NCI-H345 (cell line): ENCODE measurements at regions not wholly inside any gene's neighbourhood (a gene's known extent, or its start where the extent isn't known, plus 50 kb on each side); places are given as distances from the start of the nearest gene placed in this dataset.
"Not testable (repeated sequence)": the region's sequence is repeated elsewhere in the genome, so short reads cannot be mapped to it uniquely, and the experiment has no call there.

Experiments used
- DNase-seq: peaks from one replicate; lab custom pipeline; 2025; lab: John Stamatoyannopoulos, UW

- DNase-seq = no peak
These were observed 118.1 kb upstream of the EGR2 start for GRCh38 chr10:62934258-62934657.

GRCh38 chr10:62928763-62929162, 112.6 kb upstream of the EGR2 start:
- DNase-seq = not testable (repeated sequence)

GRCh38 chr10:62926407-62926806, 110.2 kb upstream of the EGR2 start:
- no peak for DNase-seq

DNA sequence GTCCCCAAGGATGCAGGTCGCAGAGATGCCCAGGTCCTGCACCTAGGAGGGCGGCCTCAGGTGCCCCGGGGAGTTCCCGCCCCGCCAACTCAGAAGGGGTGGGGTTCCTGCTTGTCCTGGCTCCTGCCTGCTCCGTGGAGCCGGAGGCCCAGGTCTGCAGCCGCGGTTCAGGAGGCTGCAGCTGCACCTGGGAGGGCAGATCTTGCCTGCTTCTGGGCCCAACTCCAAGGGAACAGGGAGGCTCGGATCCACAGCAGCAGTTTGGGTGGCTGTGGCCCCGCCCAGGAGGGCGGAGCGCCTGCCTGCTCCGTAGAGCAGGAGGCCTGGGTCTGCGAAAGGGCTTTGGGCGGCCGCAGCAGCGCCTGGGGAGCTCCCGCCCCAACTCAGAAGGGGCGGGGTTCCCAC, 108.2 kb upstream of the EGR2 start:
- DNase-seq = no peak

- no peak for DNase-seq
These were observed 103.6 kb upstream of the EGR2 start for GRCh38 chr10:62919776-62920175.

DNA sequence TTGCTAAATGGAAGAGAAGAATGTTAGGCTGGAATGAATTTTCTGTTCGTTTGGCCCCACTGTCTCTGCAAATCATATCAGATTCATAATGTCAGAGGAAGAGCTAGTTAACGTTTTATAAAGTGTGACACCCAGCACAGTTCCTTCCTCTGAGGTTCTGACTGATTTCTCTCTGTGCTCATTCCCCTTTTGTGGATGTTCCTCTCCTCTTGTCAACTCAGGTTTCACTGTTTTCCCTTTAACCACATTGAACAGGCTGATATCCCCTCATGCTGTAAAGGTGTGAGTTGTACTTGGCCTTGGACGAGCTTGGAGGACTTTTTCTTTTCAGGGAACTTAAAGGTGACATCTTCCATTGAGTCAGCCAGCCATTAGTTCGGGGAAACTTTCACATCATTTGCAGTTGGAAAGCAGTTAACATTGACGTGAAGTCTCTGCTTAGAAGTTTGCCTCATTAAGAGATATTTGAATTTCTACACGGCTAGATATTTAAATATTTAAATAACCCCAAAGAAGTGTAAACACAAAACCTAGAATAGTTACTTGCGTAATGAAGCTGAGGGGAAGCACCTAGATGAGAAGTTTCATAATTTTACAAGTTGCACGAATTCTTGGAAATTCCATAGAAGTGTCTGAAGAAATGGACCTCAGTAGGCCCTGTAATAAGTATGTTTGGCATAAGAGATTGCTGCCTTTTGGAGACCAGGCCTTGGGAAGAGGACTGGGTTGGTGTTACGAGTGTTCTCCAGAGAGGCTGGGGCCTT, 101.5 kb upstream of the EGR2 start:
- DNase-seq = no peak

- DNase-seq = no peak
These were observed 100.0 kb upstream of the EGR2 start for GRCh38 chr10:62916141-62916603.

- no peak for DNase-seq
These were observed 99.0 kb upstream of the EGR2 start for GRCh38 chr10:62915158-62915557.

- no peak for DNase-seq
These were observed 95.9 kb upstream of the EGR2 start for GRCh38 chr10:62912086-62912485.

DNA sequence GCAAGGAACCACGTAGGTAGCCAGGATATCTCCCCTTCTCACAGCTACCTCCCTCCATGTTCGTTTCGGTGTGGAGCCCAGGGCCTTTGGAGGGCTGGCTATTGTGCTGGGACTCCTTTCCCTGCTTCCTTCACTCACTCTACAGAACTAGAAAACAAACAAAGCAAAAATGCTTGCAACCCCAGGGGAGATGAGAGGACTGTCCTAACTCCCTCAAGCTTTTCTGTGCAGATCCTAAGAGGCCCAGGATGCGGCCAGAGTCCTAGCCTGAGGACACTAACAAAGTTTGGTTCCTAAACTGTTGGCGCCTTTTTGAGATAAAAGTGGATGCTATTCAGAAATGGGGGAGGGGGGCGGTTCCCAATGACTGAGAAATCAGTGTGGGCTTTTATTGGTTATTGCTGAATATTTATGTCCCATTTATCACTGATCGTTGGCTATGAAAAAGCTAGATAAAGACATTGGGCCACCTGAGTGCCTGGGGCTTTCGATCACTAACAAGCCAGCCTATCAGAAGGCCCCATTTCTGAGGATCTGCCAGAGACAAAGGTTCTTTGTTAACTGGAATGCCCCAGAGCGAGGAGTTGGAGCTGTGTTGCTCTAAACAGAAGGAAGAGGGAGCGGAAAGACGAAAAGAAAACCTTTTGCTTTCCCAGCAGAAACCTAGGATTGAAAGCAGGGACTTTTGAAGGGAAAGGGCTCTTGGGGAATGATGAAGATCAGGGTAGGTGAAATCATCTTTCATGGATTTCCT, 95.2 kb upstream of the EGR2 start:
- DNase-seq = no peak

- peak; percentile 80 for DNase-seq
These were observed 91.5 kb upstream of the EGR2 start for GRCh38 chr10:62907470-62908212.

- DNase-seq = no peak
These were observed 88.2 kb upstream of the EGR2 start for GRCh38 chr10:62904281-62904875.

DNA sequence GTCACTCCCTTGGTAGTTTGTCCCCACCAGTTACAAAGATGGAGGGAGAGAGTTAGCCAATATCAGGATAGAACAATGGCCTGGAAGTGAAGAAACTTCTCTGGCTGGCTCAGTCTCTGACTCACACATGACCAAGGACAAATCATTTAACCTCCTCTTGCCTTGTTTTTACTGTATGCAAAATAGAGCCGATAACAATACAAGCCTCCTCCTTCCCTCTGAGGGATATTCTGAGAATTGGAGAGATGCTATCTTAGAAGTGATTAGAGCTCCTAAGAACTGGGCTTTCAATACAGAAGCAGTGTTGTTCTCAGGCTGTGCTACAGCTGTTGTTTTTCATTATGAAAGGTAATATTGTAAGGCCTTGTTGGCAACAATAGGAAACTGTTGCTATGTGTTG, 87.7 kb upstream of the EGR2 start:
- no peak for DNase-seq

GRCh38 chr10:62900829-62901571, 84.8 kb upstream of the EGR2 start:
- no peak for DNase-seq

- DNase-seq = no peak
These were observed 83.1 kb upstream of the EGR2 start for GRCh38 chr10:62899311-62899710.

- DNase-seq = no peak
These were observed 78.9 kb upstream of the EGR2 start for GRCh38 chr10:62895063-62895462.

DNA sequence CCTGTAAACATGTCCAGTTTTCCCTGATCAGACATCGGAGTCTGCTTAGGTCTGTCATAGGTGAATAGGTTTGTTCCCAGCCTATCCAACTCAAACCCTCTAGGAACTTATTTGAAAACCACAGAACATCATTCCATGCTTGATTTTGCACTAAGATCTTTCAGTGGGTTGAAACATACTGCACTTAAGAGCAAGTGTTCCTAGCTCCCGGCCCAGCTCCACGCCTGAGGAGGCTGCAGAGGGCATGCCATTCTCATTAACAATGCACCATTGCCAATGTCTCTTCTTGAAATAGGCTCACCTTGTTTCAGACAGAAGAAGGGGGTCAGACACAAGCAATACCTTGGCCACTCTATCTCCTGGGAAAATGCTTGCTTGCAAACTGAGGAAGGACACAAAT, 78.0 kb upstream of the EGR2 start:
- no peak for DNase-seq

GRCh38 chr10:62893036-62893435, 76.9 kb upstream of the EGR2 start:
- DNase-seq = no peak

GRCh38 chr10:62890395-62890794, 74.2 kb upstream of the EGR2 start:
- DNase-seq = no peak

GRCh38 chr10:62887642-62888041, 71.5 kb upstream of the EGR2 start:
- DNase-seq = no peak

- no peak for DNase-seq
These were observed 69.7 kb upstream of the EGR2 start for GRCh38 chr10:62885684-62886461.
